ENCODE measurements at regions not wholly inside any gene's neighbourhood (a gene's known extent, or its start where the extent isn't known, plus 50 kb on each side); places are given as distances from the start of the nearest gene placed in this dataset.

DNA sequence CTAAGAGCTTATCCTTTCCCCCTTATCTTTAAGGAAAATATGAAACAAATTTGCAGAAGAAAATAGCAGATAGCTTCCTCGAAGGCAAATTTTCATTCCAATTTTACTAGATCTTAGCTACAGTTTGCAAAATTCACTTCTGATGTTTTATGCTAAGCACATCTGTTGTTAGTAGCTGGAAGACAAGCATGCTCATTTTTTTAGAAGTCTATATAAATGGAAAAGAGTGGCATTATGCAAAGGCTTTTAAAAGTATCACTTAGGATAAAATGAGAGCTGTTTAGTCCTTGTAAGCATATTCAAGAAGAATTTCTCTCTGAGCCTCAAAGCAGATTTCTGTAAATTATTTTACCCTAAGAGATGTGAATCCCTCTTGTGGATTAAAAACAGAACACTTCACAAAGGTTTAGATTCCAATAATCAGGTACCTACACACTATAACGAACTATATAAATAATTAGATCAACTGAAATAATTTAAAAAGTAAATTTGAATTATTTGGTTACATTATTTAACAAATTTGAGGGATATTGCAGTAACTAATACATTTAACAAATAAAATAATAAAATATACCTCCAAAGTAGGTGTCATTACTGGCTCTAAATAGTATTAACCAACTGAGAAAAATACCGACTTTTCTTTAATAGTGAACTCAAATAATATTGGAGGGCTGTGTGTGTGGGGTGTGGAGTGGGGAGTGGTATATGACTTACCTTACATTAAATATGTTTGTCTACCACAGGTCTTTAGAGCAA, 307.1 kb downstream of the SEMA3D start:
- ATAC-seq, result no peak
- TF ChIP-seq TCF4 (CRISPR knock-in tag; IDR thresholded peaks at IDR 0.05; ENCODE audit: borderline replicate concordance) (no peak), ISL1 (CRISPR knock-in tag; IDR thresholded peaks at IDR 0.05) (no peak), GLIS3 (CRISPR knock-in tag; IDR thresholded peaks at IDR 0.05) (no peak), ZNF70 (CRISPR knock-in tag; IDR thresholded peaks at IDR 0.05) (no peak), BACH2 (CRISPR knock-in tag; IDR thresholded peaks at IDR 0.05; ENCODE audit: borderline replicate concordance) (no peak), OSR1 (CRISPR knock-in tag; IDR thresholded peaks at IDR 0.05) (no peak), ARNTL (CRISPR knock-in tag; IDR thresholded peaks at IDR 0.05; ENCODE audit: borderline replicate concordance, low read depth) (no peak), PPARA (CRISPR knock-in tag; IDR thresholded peaks at IDR 0.05; ENCODE audit: borderline replicate concordance) (no peak), TOX (CRISPR knock-in tag; IDR thresholded peaks at IDR 0.05; ENCODE audit: borderline replicate concordance) (no peak), ESRRG (CRISPR knock-in tag; IDR thresholded peaks at IDR 0.05) (no peak), ZFP3 (CRISPR knock-in tag; IDR thresholded peaks at IDR 0.05) (no peak), CREB5 (CRISPR knock-in tag; IDR thresholded peaks at IDR 0.05; ENCODE audit: low read depth) (no peak), POU6F1 (CRISPR knock-in tag; IDR thresholded peaks at IDR 0.05; ENCODE audit: borderline replicate concordance, low read depth) (no peak), ZNF8 (CRISPR knock-in tag; IDR thresholded peaks at IDR 0.05) (no peak), ZC3H10 (CRISPR knock-in tag; IDR thresholded peaks at IDR 0.05) (no peak), ZNF565 (CRISPR knock-in tag; conservative IDR thresholded peaks at IDR 0.05; ENCODE audit: low read depth) (no peak), CSDC2 (CRISPR knock-in tag; IDR thresholded peaks at IDR 0.05) (no peak)
- TF ChIP-seq, protein P1, sequence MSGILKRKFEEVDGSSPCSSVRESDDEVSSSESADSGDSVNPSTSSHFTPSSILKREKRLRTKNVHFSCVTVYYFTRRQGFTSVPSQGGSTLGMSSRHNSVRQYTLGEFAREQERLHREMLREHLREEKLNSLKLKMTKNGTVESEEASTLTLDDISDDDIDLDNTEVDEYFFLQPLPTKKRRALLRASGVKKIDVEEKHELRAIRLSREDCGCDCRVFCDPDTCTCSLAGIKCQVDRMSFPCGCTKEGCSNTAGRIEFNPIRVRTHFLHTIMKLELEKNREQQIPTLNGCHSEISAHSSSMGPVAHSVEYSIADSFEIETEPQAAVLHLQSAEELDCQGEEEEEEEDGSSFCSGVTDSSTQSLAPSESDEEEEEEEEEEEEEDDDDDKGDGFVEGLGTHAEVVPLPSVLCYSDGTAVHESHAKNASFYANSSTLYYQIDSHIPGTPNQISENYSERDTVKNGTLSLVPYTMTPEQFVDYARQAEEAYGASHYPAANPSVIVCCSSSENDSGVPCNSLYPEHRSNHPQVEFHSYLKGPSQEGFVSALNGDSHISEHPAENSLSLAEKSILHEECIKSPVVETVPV (CRISPR knock-in tag; IDR thresholded peaks at IDR 0.05), result no peak
- TF ChIP-seq, protein P2, sequence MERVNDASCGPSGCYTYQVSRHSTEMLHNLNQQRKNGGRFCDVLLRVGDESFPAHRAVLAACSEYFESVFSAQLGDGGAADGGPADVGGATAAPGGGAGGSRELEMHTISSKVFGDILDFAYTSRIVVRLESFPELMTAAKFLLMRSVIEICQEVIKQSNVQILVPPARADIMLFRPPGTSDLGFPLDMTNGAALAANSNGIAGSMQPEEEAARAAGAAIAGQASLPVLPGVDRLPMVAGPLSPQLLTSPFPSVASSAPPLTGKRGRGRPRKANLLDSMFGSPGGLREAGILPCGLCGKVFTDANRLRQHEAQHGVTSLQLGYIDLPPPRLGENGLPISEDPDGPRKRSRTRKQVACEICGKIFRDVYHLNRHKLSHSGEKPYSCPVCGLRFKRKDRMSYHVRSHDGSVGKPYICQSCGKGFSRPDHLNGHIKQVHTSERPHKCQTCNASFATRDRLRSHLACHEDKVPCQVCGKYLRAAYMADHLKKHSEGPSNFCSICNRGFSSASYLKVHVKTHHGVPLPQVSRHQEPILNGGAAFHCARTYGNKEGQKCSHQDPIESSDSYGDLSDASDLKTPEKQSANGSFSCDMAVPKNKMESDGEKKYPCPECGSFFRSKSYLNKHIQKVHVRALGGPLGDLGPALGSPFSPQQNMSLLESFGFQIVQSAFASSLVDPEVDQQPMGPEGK (CRISPR knock-in tag; IDR thresholded peaks at IDR 0.05; ENCODE audit: borderline replicate concordance), result no peak
- TF ChIP-seq, protein P3, sequence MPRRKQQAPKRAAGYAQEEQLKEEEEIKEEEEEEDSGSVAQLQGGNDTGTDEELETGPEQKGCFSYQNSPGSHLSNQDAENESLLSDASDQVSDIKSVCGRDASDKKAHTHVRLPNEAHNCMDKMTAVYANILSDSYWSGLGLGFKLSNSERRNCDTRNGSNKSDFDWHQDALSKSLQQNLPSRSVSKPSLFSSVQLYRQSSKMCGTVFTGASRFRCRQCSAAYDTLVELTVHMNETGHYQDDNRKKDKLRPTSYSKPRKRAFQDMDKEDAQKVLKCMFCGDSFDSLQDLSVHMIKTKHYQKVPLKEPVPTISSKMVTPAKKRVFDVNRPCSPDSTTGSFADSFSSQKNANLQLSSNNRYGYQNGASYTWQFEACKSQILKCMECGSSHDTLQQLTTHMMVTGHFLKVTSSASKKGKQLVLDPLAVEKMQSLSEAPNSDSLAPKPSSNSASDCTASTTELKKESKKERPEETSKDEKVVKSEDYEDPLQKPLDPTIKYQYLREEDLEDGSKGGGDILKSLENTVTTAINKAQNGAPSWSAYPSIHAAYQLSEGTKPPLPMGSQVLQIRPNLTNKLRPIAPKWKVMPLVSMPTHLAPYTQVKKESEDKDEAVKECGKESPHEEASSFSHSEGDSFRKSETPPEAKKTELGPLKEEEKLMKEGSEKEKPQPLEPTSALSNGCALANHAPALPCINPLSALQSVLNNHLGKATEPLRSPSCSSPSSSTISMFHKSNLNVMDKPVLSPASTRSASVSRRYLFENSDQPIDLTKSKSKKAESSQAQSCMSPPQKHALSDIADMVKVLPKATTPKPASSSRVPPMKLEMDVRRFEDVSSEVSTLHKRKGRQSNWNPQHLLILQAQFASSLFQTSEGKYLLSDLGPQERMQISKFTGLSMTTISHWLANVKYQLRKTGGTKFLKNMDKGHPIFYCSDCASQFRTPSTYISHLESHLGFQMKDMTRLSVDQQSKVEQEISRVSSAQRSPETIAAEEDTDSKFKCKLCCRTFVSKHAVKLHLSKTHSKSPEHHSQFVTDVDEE (CRISPR knock-in tag; IDR thresholded peaks at IDR 0.05), result no peak

- ATAC-seq, result no peak
- TF ChIP-seq TOX (CRISPR knock-in tag; IDR thresholded peaks at IDR 0.05; ENCODE audit: borderline replicate concordance) (no peak), GLIS3 (CRISPR knock-in tag; IDR thresholded peaks at IDR 0.05) (no peak), RARB (CRISPR knock-in tag; IDR thresholded peaks at IDR 0.05) (no peak), ZNF565 (CRISPR knock-in tag; conservative IDR thresholded peaks at IDR 0.05; ENCODE audit: low read depth) (no peak), SNAI2 (CRISPR knock-in tag; IDR thresholded peaks at IDR 0.05) (no peak), ZC3H10 (CRISPR knock-in tag; IDR thresholded peaks at IDR 0.05) (no peak), ARNTL (CRISPR knock-in tag; IDR thresholded peaks at IDR 0.05; ENCODE audit: borderline replicate concordance, low read depth) (no peak), CREB5 (CRISPR knock-in tag; IDR thresholded peaks at IDR 0.05; ENCODE audit: low read depth) (no peak), ZNF70 (CRISPR knock-in tag; IDR thresholded peaks at IDR 0.05) (no peak)
- TF ChIP-seq, protein P2 (CRISPR knock-in tag; IDR thresholded peaks at IDR 0.05; ENCODE audit: borderline replicate concordance), result no peak
These were observed 308.8 kb downstream of the SEMA3D start for GRCh38 chr7:84877943-84878570.
